ENCODE measurements at regions not wholly inside any gene's neighbourhood (a gene's known extent, or its start where the extent isn't known, plus 50 kb on each side); places are given as distances from the start of the nearest gene placed in this dataset.

DNA sequence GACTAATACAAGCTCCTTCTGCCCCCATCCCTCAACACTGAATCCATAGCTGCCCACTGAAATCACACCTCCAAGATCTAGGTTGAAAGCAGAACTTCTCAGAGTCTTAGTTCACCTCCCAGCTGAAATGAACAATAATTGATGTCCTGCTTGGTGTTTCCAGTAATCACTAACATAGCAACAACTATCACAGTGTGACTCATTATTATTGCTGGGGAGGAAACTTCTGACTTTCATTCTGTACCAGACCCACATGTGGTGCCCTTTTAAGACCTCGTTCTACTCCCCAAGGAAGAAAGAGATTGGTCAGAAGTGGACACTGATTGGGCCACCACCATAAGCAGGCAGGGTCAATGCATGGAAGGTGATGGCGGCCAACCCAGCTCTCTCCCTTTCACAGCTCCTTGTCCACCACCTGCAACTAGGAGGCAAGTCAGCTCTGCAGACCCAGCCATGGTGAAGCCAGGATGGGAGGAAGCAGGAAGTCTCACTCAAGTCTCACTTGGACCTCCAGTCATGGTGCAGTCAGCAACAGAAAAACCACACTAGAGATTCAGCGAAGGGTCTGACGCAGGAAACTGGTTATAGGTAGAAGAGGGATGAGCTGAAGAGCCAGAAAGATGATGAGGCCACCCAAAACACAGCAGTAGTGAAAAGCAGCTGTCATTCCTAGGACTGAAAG lies 720.2 kb downstream of the PTPRU start:
- FAIRE-seq (no peak), DNase-seq (ENCODE audit: insufficient read length) (no peak)
- TF ChIP-seq POLR2A (IDR thresholded peaks at IDR 0.05; ENCODE audit: low read depth, low read length) (no peak), POLR2AphosphoS5 (IDR thresholded peaks at IDR 0.05; ENCODE audit: low read depth, low read length) (no peak)

DNA sequence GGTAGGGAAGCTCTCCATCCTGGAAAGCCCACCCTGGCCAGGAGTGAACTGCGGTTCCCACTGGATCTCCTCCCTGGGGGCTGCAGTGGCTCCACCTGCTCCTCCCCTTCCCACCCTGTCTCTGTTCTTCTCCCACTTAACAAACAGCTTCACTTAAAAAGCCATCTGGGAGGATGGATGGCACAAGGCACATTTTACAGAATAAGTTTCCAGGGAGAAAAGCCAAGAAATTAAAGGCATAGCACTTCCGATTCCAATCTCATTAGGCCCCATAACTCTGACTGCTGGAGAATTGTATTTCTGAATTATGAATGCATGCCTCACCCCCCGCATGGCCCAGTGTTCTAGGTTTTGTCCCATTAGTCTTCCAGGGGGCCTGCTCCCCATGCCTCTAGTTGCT lies 718.3 kb downstream of the PTPRU start:
- DNase-seq (ENCODE audit: insufficient read length) (no peak), FAIRE-seq (no peak)
- TF ChIP-seq POLR2A (IDR thresholded peaks at IDR 0.05; ENCODE audit: low read depth, low read length) (no peak), POLR2AphosphoS5 (IDR thresholded peaks at IDR 0.05; ENCODE audit: low read depth, low read length) (no peak), TAF1 (IDR thresholded peaks at IDR 0.05; ENCODE audit: borderline replicate concordance, low read depth, low read length) (no peak)

DNA sequence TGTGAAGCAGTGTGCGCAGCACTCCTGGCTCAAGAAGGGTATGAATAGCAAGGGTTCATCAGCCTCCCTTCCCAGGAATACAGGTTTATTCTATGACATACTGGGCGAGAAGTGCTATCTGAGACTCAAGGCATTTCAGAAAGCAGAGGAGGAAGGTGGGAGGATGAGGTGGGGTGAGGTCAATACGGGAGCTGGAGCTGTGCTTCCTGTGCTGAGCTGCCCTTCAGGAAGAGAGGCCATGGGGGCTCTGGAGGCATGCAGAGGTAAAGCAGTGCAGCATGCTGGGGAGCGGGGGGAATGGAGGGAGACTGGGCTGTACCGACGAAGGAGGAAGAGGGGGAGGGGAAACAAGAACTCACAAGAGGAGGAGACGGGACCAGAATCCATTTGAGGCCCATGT lies 717.6 kb downstream of the PTPRU start:
- TF ChIP-seq POLR2A (IDR thresholded peaks at IDR 0.05; ENCODE audit: low read depth, low read length) (no peak), POLR2AphosphoS5 (IDR thresholded peaks at IDR 0.05; ENCODE audit: low read depth, low read length) (no peak), TAF1 (IDR thresholded peaks at IDR 0.05; ENCODE audit: borderline replicate concordance, low read depth, low read length) (no peak)
- DNase-seq (ENCODE audit: insufficient read length) (no peak), FAIRE-seq (no peak)

DNA sequence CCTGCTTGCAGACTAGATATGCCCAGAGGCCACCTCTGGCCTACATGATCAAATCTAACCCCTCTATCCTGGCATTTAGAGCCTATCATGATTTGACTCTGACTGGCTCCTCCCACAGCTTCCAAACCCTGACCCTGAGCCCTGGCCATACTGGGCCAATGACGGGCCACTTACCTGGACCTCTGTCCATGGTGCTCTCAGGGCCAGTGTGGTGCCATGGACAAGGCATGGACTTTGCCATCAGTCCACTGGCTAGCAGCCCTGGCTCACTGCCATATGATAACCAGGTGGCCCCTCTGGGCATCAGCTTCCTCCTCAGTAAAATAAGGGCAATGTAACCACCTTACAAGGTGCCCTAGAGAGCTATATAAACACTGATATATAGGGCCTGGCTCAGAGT lies 713.4 kb downstream of the PTPRU start:
- TF ChIP-seq TAF1 (IDR thresholded peaks at IDR 0.05; ENCODE audit: borderline replicate concordance, low read depth, low read length): no peak
- no peak for TF ChIP-seq POLR2A (IDR thresholded peaks at IDR 0.05; ENCODE audit: low read depth, low read length)
- no peak for TF ChIP-seq POLR2AphosphoS5 (IDR thresholded peaks at IDR 0.05; ENCODE audit: low read depth, low read length)
- no peak for FAIRE-seq
- no peak for DNase-seq (ENCODE audit: insufficient read length)

DNA sequence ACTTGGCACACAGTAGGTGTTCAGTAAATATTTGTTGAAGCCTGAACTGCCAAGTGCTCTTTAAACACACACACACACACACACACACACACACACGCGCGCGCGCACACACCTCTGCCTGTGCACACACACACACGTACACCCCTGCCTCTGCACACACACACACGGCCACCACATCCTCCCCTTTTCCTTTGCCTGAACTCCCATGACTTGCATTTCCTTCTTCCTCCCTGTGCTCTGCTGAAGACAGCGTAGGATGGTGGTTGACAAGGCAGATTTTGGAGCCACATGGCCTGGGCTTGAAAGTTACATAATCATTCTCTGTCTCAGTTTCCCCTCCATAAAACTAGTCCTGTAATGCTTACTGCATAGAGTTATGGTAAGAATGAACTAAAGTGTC lies 712.3 kb downstream of the PTPRU start:
- FAIRE-seq: no peak
- TF ChIP-seq POLR2A (IDR thresholded peaks at IDR 0.05; ENCODE audit: low read depth, low read length) (no peak), TAF1 (IDR thresholded peaks at IDR 0.05; ENCODE audit: borderline replicate concordance, low read depth, low read length) (no peak), POLR2AphosphoS5 (IDR thresholded peaks at IDR 0.05; ENCODE audit: low read depth, low read length) (no peak)
- no peak for DNase-seq (ENCODE audit: insufficient read length)

DNA sequence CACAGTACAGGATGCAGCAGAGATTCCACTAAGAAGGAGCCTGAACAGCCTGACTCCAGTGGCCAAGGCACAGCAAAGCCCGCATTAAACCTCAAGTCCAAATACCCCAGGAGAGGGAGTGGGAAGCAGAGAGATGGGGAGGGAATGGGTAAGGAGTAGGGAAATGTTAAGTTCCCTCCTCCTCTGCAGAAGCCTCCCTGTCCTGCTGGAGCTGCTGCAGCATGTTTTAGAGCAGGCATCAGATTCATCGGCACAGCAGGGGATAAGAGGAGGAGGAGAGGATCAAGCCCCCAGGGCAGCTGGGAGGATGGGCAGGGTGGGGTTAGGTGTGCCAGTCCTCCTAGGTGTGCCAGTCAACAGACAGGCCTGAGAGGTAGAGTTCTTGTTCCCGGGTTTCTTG lies 709.7 kb downstream of the PTPRU start:
- TF ChIP-seq POLR2A (IDR thresholded peaks at IDR 0.05; ENCODE audit: low read depth, low read length): no peak
- no peak for TF ChIP-seq POLR2AphosphoS5 (IDR thresholded peaks at IDR 0.05; ENCODE audit: low read depth, low read length)
- TF ChIP-seq TAF1 (IDR thresholded peaks at IDR 0.05; ENCODE audit: borderline replicate concordance, low read depth, low read length): no peak
- FAIRE-seq: no peak
- no peak for DNase-seq (ENCODE audit: insufficient read length)

DNA sequence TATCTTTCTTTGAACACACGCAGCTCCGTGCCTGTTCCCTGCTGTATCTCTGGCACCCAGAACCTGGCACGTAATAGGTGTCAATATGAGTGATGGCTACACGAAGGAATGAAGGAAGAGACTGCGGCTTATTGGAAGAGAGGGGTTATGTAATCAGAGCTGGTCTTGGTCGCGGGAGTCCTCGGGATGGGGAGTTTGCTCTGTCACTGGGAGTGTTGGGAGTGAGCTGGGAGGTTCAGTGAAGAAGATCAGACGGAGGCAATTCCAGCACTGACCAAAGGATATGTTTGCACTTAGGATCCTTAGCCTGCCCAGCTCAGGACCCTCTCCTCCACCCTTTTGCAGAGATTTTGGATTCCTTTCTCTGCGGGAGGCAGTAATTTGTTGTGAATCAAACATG lies 709.1 kb downstream of the PTPRU start:
- no peak for FAIRE-seq
- no peak for DNase-seq (ENCODE audit: insufficient read length)

DNA sequence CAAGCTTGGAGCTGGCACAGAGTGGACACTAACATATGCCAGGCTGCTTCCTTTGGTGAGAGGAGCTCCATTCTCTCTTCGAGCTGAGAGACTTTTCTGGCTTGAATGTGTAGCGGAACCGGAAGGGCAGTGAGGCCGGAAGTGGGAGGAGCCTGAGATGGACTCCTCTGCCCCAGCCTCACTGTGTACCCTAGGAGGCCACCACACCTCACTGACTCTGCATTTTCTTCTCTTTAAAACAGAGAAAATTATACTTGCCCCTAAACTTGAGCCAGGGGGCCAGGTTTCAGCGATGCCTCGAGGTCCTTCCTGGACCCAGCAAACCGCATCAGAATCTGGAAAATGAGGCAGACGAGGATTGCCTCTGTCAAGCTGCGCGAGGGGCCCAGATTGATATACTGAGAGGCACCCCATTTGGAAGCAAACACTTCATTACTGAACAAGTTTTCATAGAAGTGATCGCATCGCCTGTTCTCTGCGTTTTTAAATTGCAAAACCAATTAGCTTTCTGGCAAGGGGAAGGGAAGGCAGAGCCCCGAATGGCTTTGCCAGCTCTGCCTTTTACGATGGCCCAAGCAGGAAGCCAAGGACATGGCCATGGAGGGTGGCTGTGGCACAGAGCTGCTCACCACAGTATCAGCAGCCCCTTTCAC lies 708.1 kb downstream of the PTPRU start:
- DNase-seq (ENCODE audit: insufficient read length) (no peak), FAIRE-seq (no peak)
- TF ChIP-seq POLR2AphosphoS5 (IDR thresholded peaks at IDR 0.05; ENCODE audit: low read depth, low read length): no peak
- TF ChIP-seq TAF1 (IDR thresholded peaks at IDR 0.05; ENCODE audit: borderline replicate concordance, low read depth, low read length): no peak
- TF ChIP-seq POLR2A (IDR thresholded peaks at IDR 0.05; ENCODE audit: low read depth, low read length): no peak

More for the DNA sequence above, 709.1 kb downstream of the PTPRU start:
- TF ChIP-seq TAF1 (IDR thresholded peaks at IDR 0.05; ENCODE audit: borderline replicate concordance, low read depth, low read length) (no peak), POLR2A (IDR thresholded peaks at IDR 0.05; ENCODE audit: low read depth, low read length) (no peak)

DNA sequence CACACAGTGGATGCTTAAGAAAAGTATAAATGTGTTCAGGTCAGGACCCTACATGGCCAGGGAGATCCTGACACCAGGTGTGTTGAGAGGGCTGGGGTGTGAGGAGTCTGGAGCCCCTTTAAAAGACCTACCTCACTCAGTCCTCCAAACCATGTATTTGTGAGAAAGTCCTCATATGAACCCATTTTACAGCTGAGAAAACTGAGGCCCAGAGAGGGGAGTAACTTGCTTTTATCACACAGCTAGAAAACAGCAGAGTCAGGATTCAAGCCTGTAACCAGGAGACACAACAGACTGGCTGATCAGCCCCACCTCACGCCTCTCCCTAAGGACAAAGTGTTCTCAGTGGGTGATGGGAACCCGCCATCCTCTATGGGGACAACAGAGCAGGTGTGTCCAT lies 706.7 kb downstream of the PTPRU start:
- TF ChIP-seq TAF1 (IDR thresholded peaks at IDR 0.05; ENCODE audit: borderline replicate concordance, low read depth, low read length) (no peak), POLR2A (IDR thresholded peaks at IDR 0.05; ENCODE audit: low read depth, low read length) (no peak), POLR2AphosphoS5 (IDR thresholded peaks at IDR 0.05; ENCODE audit: low read depth, low read length) (no peak)
- DNase-seq (ENCODE audit: insufficient read length): no peak
- FAIRE-seq: no peak

DNA sequence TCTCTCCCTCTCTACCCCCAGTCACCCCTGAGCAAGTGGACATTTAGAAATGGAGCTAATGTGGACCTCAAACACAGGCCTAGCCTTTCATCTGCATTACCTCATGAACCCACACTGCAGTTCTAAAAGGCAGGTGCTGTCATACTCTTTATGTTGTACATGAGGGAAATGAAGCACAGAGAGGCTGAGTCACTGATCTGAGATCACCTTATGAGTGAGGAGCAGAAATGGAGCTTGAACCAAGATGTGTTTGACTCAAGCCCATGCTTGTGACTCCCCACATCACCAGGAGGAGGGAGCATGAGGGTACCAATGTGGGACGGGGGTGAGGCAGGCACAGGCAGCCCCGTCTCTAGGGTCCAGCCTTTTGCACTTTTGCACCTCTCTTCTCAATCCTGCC lies 702.8 kb downstream of the PTPRU start:
- DNase-seq (ENCODE audit: insufficient read length) (no peak), FAIRE-seq (no peak)
- no peak for TF ChIP-seq POLR2A (IDR thresholded peaks at IDR 0.05; ENCODE audit: low read depth, low read length)

DNA sequence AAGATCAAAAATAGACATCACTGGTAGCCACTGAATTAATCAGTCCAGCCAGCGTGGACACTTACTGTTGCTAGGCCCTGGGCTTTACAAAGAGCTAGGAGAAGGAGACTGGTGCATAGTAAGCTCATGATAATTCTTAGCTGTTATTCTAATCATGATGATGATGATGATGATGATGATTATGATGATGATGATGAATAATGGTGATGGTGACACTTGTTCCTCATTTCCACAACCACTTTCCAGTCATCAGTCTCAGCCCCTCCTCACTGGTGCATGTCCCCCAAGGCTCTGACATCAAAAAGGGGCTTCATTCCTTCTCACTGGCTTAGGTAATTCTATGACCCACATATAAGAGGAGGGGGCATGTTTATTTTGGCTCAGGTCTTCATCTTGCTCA lies 701.0 kb downstream of the PTPRU start:
- DNase-seq (ENCODE audit: insufficient read length) (no peak), FAIRE-seq (no peak)
- TF ChIP-seq POLR2AphosphoS5 (IDR thresholded peaks at IDR 0.05; ENCODE audit: low read depth, low read length) (no peak), POLR2A (IDR thresholded peaks at IDR 0.05; ENCODE audit: low read depth, low read length) (no peak), TAF1 (IDR thresholded peaks at IDR 0.05; ENCODE audit: borderline replicate concordance, low read depth, low read length) (no peak)

DNA sequence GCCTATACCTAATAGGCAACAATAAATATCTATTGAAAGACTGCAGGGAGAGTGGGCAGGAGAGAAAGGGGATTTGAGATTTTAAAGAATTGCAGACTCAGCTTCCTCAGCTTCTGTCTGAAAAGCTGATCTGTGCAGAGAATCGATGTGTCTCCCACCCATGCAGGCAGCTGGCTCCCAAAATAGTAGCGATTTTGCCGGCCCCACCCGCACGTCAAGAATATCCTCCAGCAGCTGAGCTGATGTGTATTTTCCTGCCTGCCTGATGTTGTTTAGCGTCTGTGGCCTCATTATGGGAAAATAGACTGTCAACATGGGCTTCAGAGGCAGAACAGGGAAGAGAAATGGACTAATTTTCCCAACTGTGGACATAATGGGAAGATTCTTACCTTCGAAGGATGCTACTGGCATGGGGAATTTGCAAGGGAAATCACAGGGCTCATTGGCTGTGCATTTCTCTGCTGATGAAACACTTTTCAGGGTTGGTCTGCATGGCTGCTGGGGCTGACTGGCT lies 699.8 kb downstream of the PTPRU start:
- TF ChIP-seq TAF1 (IDR thresholded peaks at IDR 0.05; ENCODE audit: borderline replicate concordance, low read depth, low read length) (no peak), POLR2AphosphoS5 (IDR thresholded peaks at IDR 0.05; ENCODE audit: low read depth, low read length) (no peak)
- DNase-seq (ENCODE audit: insufficient read length) (no peak), FAIRE-seq (no peak)
